Heart left ventricle (tissue), 13 donors: ENCODE measurements at regions not wholly inside any gene's neighbourhood (a gene's known extent, or its start where the extent isn't known, plus 50 kb on each side); places are given as distances from the start of the nearest gene placed in this dataset.

Experiments used
- POLR2A ChIP-seq, 2 donors: fragments of 450-650 bp; IDR thresholded peaks; one replicate each; pipeline ENCODE4 v1.6.1; 2017; ENCODE audit warnings: antibody characterized with exemption in 2 of 2, mild to moderate bottlenecking in 2 of 2, moderate library complexity in 2 of 2
- TF ChIP-seq, protein P1 (sequence below), 12 donors: fragments of 200-600 bp; sonication (generic) in 4 of 12; IDR thresholded peaks; one replicate each; pipeline versions ENCODE4 v1.5.0 to v1.8.0; 2018 to 2022; ENCODE audit warnings: antibody characterized with exemption in 12 of 12, mild to moderate bottlenecking in 5 of 12
- donor health status: ischemic (EF 13 %, LVEDD 7.1; RV severe dilation, severe dysfunction).
- donor health status: DM: no; HTN: yes; CAD: no.
- donor health status: DM: no; HTN: no; CAD: no.
- donor health status: ischemic (EF 25% LVEDD 6.9; RV normal size, moderate dysfunction).
- donor health status: ischemic (EF 25% LVEDD 5.7; RV mildly dilated, moderate dysfunction).
- donor health status: ischemic (EF 35%, LVEDD 5.7; RV mildly dilated, moderate dysfunction).
- donor health status: nonischemic (EF 11% LVEDD 7.7; RV severe dilation, severe dysfunction).
- donor health status: DM: yes; HTN: yes; CAD: no.
- donor health status: PGD.
- donor health status: ischemic (EF 29% LVEDD 5.4; RV normal size, mild dysfunction).
- donor health status: nonischemic (EF 23%, LVEDD 6.1; RV moderate dilation, normal function).

GRCh38 chr5:158133369-158133768 is 274.4 kb upstream of the CLINT1 start:
- TF ChIP-seq, protein P1, sequence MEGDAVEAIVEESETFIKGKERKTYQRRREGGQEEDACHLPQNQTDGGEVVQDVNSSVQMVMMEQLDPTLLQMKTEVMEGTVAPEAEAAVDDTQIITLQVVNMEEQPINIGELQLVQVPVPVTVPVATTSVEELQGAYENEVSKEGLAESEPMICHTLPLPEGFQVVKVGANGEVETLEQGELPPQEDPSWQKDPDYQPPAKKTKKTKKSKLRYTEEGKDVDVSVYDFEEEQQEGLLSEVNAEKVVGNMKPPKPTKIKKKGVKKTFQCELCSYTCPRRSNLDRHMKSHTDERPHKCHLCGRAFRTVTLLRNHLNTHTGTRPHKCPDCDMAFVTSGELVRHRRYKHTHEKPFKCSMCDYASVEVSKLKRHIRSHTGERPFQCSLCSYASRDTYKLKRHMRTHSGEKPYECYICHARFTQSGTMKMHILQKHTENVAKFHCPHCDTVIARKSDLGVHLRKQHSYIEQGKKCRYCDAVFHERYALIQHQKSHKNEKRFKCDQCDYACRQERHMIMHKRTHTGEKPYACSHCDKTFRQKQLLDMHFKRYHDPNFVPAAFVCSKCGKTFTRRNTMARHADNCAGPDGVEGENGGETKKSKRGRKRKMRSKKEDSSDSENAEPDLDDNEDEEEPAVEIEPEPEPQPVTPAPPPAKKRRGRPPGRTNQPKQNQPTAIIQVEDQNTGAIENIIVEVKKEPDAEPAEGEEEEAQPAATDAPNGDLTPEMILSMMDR (IDR thresholded peaks at IDR 0.05): no peak
- TF ChIP-seq POLR2A (IDR thresholded peaks at IDR 0.05): no peak
